GM12878 (cell line): ENCODE measurements at regions not wholly inside any gene's neighbourhood (a gene's known extent, or its start where the extent isn't known, plus 50 kb on each side); places are given as distances from the start of the nearest gene placed in this dataset.

ENCODE experiments used
- ATAC-seq: fragments of 200-7000 bp; cut with Tn5 transposase; 3 replicates; pipeline ENCODE4 v1.9.1; 2020; ENCODE audit warnings: mild to moderate bottlenecking, moderate library complexity
- BruUV-seq: library from RNA; stranded (reverse); fragments of 400-500 nt; replicated peaks from 2 replicates; lab custom pipeline; 2021; lab: Mats Ljungman, UMichigan
- CTCF ChIA-PET: fragments of 300-600 bp; sonication (Branson Sonifier 250); formaldehyde crosslinking; extraction: SDS; loops from one replicate; lab custom pipeline; 2021; ENCODE audit warnings: inconsistent platforms; lab: Yijun Ruan, JAX
- POLR2A ChIA-PET: fragments of 350-600 bp; formaldehyde crosslinking; extraction: SDS; loops from one replicate; lab custom pipeline; 2021; ENCODE audit warnings: inconsistent platforms; lab: Charles Lee
- RAD21 ChIA-PET: fragments of 300-600 bp; sonication (Branson Sonifier 250); formaldehyde crosslinking; loops from one replicate; lab custom pipeline; 2023; ENCODE audit warnings: antibody characterized with exemption; ENCODE audit not compliant: unreplicated experiment; lab: Charles Lee
- SMC1A ChIA-PET: fragments of 300-600 bp; sonication (Branson Sonifier 250); formaldehyde crosslinking; loops from one replicate; lab custom pipeline; 2023; ENCODE audit not compliant: unreplicated experiment, uncharacterized antibody; lab: Charles Lee
- DNase-seq: peaks from one replicate; pipeline ENCODE4 v3.0.0-alpha.2; 2011; ENCODE audit warnings: low read depth, low spot score
- FAIRE-seq: peaks from 3 replicates; lab custom pipeline; 2011; peaks lifted over from hg19 to GRCh38; lab: Jason Lieb, UNC
- H2AFZ ChIP-seq: 2 replicates; pipeline ENCODE4 v1.6.0; 2011; ENCODE audit warnings: low read depth, low read length, control low read depth; ENCODE audit not compliant: control insufficient read depth
- H3K27ac ChIP-seq: 2 replicates; pipeline ENCODE4 v1.5.1; 2011; ENCODE audit warnings: control low read depth; ENCODE audit not compliant: control insufficient read depth, insufficient read depth
- H3K27me3 ChIP-seq, 2 experiments: replicated peaks in 1 of 2; 2 replicates each; pipeline versions ENCODE4 v1.6.0 to v1.6.1; 2011; ENCODE audit warnings: low read length in 1 of 2; ENCODE audit not compliant: control insufficient read depth in 2 of 2, insufficient read depth in 2 of 2
- H3K36me3 ChIP-seq, 2 experiments: 2 replicates each; pipeline ENCODE4 v1.5.1; 2011; ENCODE audit warnings: low read length in 1 of 2; ENCODE audit not compliant: control insufficient read depth in 2 of 2, insufficient read depth in 2 of 2
- H3K4me1 ChIP-seq: 2 replicates; pipeline ENCODE4 v1.6.1; 2011; ENCODE audit warnings: mild to moderate bottlenecking, low read length, moderate library complexity, mixed read lengths; ENCODE audit not compliant: control insufficient read depth, insufficient read depth
- H3K4me2 ChIP-seq: 2 replicates; pipeline ENCODE4 v1.6.0; 2011; ENCODE audit warnings: control low read depth; ENCODE audit not compliant: control insufficient read depth, insufficient read depth
- H3K4me3 ChIP-seq: fragments of 200-600 bp; sonication (generic); 2 replicates; pipeline ENCODE4 v1.5.1; 2016
- H3K79me2 ChIP-seq: 2 replicates; pipeline ENCODE4 v1.6.0; 2011; ENCODE audit warnings: low read length; ENCODE audit not compliant: control insufficient read depth, insufficient read depth
- H3K9ac ChIP-seq: 2 replicates; pipeline ENCODE4 v1.8.0; 2011; ENCODE audit warnings: low read length, control low read depth, mixed read lengths; ENCODE audit not compliant: control insufficient read depth, insufficient read depth
- H3K9me3 ChIP-seq: replicated peaks from 3 replicates; pipeline ENCODE4 v1.5.1; 2011; ENCODE audit warnings: mild to moderate bottlenecking, low read length; ENCODE audit not compliant: control insufficient read depth, insufficient read depth
- H4K20me1 ChIP-seq: 2 replicates; pipeline ENCODE4 v1.6.0; 2011; ENCODE audit not compliant: control insufficient read depth, insufficient read depth
- CEBPB ChIP-seq, 2 experiments: fragments of 150-350 bp in 1 of 2; IDR thresholded peaks; 2 replicates each; pipeline ENCODE4 v1.6.1; 2012 to 2014; ENCODE audit warnings: low read depth in 2 of 2, low read length in 2 of 2, borderline replicate concordance in 1 of 2, inconsistent platforms in 1 of 2
- EED ChIP-seq: sonication (generic); IDR thresholded peaks from 2 replicates; pipeline ENCODE4 v1.6.1; 2016; ENCODE audit warnings: antibody characterized with exemption, low read depth
- KAT2A ChIP-seq: conservative IDR thresholded peaks from 2 replicates; pipeline ENCODE4 v1.6.1; 2011; ENCODE audit warnings: low read depth, low read length; ENCODE audit not compliant: control insufficient read depth
- NBN ChIP-seq: fragments of 450-650 bp; IDR thresholded peaks from 2 replicates; pipeline ENCODE4 v1.6.1; 2016
- NFYB ChIP-seq: IDR thresholded peaks from 2 replicates; pipeline ENCODE4 v1.6.1; 2011; ENCODE audit warnings: low read depth, mild to moderate bottlenecking, low read length, improper control_type of control experiment, moderate library complexity; ENCODE audit not compliant: insufficient read depth
- NR2F1 ChIP-seq: fragments of 450-650 bp; conservative IDR thresholded peaks from 2 replicates; pipeline ENCODE4 v1.6.1; 2017; ENCODE audit warnings: mild to moderate bottlenecking
- PML ChIP-seq: IDR thresholded peaks from 2 replicates; pipeline ENCODE4 v1.6.1; 2012; ENCODE audit warnings: low read length, inconsistent platforms
- RFX5 ChIP-seq: IDR thresholded peaks from 2 replicates; pipeline ENCODE4 v1.6.1; 2011; ENCODE audit warnings: low read depth, low read length, improper control_type of control experiment
- SIN3A ChIP-seq: IDR thresholded peaks from 2 replicates; pipeline ENCODE4 v1.6.1; 2012; ENCODE audit warnings: low read depth, low read length, improper control_type of control experiment
- SREBF1 ChIP-seq: IDR thresholded peaks from 2 replicates; pipeline ENCODE4 v1.6.1; 2012; ENCODE audit warnings: mild to moderate bottlenecking, low read length
- STAT1 ChIP-seq: fragments of 450-650 bp; conservative IDR thresholded peaks from 2 replicates; pipeline ENCODE4 v1.6.1; 2014; ENCODE audit warnings: antibody characterized with exemption, mild to moderate bottlenecking
- ZNF24 ChIP-seq: fragments of 450-650 bp; IDR thresholded peaks from 2 replicates; pipeline ENCODE4 v1.6.1; 2017; ENCODE audit warnings: antibody characterized with exemption, mild to moderate bottlenecking
- ZSCAN29 ChIP-seq: fragments of 450-650 bp; IDR thresholded peaks from 2 replicates; pipeline ENCODE4 v1.6.1; 2017; ENCODE audit warnings: mild to moderate bottlenecking, moderate library complexity
- in situ Hi-C: fragments of 300-500 bp; cut with MboI; formaldehyde crosslinking; loops from 9 replicates; pipeline ENCODE4 v1.14.3; 2018; ENCODE audit warnings: mixed read lengths
- intact Hi-C: fragments of 100-400 bp; cut with micrococcal nuclease; formaldehyde crosslinking; loops from one replicate; pipeline ENCODE4 v1.14.2; 2022; ENCODE audit not compliant: unreplicated experiment
- TF ChIP-seq, protein P1 (sequence below): IDR thresholded peaks from 2 replicates; pipeline ENCODE4 v1.6.1; 2012; ENCODE audit warnings: improper control_type of control experiment, low read depth, low read length; ENCODE audit not compliant: insufficient replicate concordance
- TF ChIP-seq, protein P2 (sequence below): fragments of 450-650 bp; IDR thresholded peaks from 2 replicates; pipeline ENCODE4 v1.6.1; 2017; ENCODE audit warnings: mild to moderate bottlenecking, low read depth, inconsistent platforms; ENCODE audit not compliant: poor library complexity, severe bottlenecking
- TF ChIP-seq, protein P3 (sequence below): fragments of 450-650 bp; IDR thresholded peaks from 2 replicates; pipeline ENCODE4 v1.6.1; 2016; ENCODE audit warnings: mild to moderate bottlenecking, moderate library complexity, borderline replicate concordance

DNA sequence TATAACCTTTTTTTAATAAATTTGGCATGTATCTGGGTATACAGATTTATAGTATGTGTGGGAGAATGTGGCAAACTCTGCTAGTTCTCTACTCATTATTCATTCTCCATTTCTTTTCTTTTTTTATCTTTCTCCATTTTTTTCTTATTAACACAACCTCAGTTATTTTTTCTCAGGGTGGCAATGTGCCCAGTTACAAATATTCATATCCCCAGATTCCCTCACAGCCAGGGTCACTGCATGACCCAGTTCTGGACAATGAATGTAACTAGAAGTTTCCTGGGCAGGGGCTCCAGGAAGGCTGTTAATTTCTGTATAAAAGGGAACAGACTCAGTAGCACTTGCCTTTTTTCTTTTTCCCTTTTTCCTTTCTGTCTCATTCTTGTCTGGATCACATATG, 95.6 kb downstream of the VCPKMT start:
- CTCF ChIA-PET, result no interaction called here
- peaks cover 11% of the 10 kb centered on the region for H3K9me3 ChIP-seq
- H4K20me1 ChIP-seq, result no peaks in the 10 kb centered on the region
- no peaks in the 10 kb centered on the region for H3K27me3 ChIP-seq
- H3K9ac ChIP-seq, result no peak overlapping the region
- SMC1A ChIA-PET, result no interaction called here
- peaks cover 14% of the 10 kb centered on the region for H3K4me1 ChIP-seq
- H2AFZ ChIP-seq, result no peak overlapping the region
- no peak for FAIRE-seq
- H3K4me3 ChIP-seq, result no peak overlapping the region
- in situ Hi-C loops (no loop called here), intact Hi-C loops (no loop called here)
- no peak for ATAC-seq
- H3K4me2 ChIP-seq, result peak overlapping the region; percentile 53; the same call in 1 of the 2 replicates
- DNase-seq, result no peak
- no peaks in the 10 kb centered on the region for H3K79me2 ChIP-seq
- no peaks in the 10 kb centered on the region for H3K36me3 ChIP-seq
- no TSS peak for BruUV-seq
- RAD21 ChIA-PET, result interaction anchor here (1.0 kb wide), 1 partner anchor 18 kb away, joined by 3 read pairs; no protein-coding TSS in a partner anchor
- POLR2A ChIA-PET, result no interaction called here
- TF ChIP-seq STAT1 (no peak), NR2F1 (no peak), KAT2A (no peak), SIN3A (no peak), EED (no peak), CEBPB (IDR thresholded peaks at IDR 0.05; ENCODE audit: borderline replicate concordance in 1 of 2, low read depth in 2 of 2, low read length in 2 of 2) (no peak), RFX5 (no peak), NBN (no peak), PML (no peak), ZNF24 (no peak), NFYB (no peak), SREBF1 (no peak), ZSCAN29 (no peak)
- TF ChIP-seq, protein P1, sequence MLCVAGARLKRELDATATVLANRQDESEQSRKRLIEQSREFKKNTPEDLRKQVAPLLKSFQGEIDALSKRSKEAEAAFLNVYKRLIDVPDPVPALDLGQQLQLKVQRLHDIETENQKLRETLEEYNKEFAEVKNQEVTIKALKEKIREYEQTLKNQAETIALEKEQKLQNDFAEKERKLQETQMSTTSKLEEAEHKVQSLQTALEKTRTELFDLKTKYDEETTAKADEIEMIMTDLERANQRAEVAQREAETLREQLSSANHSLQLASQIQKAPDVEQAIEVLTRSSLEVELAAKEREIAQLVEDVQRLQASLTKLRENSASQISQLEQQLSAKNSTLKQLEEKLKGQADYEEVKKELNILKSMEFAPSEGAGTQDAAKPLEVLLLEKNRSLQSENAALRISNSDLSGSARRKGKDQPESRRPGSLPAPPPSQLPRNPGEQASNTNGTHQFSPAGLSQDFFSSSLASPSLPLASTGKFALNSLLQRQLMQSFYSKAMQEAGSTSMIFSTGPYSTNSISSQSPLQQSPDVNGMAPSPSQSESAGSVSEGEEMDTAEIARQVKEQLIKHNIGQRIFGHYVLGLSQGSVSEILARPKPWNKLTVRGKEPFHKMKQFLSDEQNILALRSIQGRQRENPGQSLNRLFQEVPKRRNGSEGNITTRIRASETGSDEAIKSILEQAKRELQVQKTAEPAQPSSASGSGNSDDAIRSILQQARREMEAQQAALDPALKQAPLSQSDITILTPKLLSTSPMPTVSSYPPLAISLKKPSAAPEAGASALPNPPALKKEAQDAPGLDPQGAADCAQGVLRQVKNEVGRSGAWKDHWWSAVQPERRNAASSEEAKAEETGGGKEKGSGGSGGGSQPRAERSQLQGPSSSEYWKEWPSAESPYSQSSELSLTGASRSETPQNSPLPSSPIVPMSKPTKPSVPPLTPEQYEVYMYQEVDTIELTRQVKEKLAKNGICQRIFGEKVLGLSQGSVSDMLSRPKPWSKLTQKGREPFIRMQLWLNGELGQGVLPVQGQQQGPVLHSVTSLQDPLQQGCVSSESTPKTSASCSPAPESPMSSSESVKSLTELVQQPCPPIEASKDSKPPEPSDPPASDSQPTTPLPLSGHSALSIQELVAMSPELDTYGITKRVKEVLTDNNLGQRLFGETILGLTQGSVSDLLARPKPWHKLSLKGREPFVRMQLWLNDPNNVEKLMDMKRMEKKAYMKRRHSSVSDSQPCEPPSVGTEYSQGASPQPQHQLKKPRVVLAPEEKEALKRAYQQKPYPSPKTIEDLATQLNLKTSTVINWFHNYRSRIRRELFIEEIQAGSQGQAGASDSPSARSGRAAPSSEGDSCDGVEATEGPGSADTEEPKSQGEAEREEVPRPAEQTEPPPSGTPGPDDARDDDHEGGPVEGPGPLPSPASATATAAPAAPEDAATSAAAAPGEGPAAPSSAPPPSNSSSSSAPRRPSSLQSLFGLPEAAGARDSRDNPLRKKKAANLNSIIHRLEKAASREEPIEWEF, result no peak
- TF ChIP-seq, protein P2, sequence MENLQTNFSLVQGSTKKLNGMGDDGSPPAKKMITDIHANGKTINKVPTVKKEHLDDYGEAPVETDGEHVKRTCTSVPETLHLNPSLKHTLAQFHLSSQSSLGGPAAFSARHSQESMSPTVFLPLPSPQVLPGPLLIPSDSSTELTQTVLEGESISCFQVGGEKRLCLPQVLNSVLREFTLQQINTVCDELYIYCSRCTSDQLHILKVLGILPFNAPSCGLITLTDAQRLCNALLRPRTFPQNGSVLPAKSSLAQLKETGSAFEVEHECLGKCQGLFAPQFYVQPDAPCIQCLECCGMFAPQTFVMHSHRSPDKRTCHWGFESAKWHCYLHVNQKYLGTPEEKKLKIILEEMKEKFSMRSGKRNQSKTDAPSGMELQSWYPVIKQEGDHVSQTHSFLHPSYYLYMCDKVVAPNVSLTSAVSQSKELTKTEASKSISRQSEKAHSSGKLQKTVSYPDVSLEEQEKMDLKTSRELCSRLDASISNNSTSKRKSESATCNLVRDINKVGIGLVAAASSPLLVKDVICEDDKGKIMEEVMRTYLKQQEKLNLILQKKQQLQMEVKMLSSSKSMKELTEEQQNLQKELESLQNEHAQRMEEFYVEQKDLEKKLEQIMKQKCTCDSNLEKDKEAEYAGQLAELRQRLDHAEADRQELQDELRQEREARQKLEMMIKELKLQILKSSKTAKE, result no peak
- TF ChIP-seq, protein P3, sequence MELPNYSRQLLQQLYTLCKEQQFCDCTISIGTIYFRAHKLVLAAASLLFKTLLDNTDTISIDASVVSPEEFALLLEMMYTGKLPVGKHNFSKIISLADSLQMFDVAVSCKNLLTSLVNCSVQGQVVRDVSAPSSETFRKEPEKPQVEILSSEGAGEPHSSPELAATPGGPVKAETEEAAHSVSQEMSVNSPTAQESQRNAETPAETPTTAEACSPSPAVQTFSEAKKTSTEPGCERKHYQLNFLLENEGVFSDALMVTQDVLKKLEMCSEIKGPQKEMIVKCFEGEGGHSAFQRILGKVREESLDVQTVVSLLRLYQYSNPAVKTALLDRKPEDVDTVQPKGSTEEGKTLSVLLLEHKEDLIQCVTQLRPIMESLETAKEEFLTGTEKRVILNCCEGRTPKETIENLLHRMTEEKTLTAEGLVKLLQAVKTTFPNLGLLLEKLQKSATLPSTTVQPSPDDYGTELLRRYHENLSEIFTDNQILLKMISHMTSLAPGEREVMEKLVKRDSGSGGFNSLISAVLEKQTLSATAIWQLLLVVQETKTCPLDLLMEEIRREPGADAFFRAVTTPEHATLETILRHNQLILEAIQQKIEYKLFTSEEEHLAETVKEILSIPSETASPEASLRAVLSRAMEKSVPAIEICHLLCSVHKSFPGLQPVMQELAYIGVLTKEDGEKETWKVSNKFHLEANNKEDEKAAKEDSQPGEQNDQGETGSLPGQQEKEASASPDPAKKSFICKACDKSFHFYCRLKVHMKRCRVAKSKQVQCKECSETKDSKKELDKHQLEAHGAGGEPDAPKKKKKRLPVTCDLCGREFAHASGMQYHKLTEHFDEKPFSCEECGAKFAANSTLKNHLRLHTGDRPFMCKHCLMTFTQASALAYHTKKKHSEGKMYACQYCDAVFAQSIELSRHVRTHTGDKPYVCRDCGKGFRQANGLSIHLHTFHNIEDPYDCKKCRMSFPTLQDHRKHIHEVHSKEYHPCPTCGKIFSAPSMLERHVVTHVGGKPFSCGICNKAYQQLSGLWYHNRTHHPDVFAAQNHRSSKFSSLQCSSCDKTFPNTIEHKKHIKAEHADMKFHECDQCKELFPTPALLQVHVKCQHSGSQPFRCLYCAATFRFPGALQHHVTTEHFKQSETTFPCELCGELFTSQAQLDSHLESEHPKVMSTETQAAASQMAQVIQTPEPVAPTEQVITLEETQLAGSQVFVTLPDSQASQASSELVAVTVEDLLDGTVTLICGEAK, result no peak
- H3K27ac ChIP-seq, result peak overlapping the region; percentile 46; the same call in 1 of the 2 replicates
